Muscle of arm (tissue), 1 donor: ENCODE measurements at regions not wholly inside any gene's neighbourhood (a gene's known extent, or its start where the extent isn't known, plus 50 kb on each side); places are given as distances from the start of the nearest gene placed in this dataset.
A peak's percentile ranks its signal among the peaks of the same experiment; 100 is the strongest.

Experiments
- DNase-seq: peaks from one replicate; pipeline ENCODE4 v3.0.0-alpha.2; 2013

- no peak for DNase-seq
Measured at GRCh38 chr6:90435207-90435899, 138.7 kb upstream of the BACH2 start.

- no peak for DNase-seq
Measured at GRCh38 chr6:90434094-90434493, 137.5 kb upstream of the BACH2 start.

- no peak for DNase-seq
Measured at GRCh38 chr6:90432937-90433336, 136.3 kb upstream of the BACH2 start.

GRCh38 chr6:90432041-90432775, 135.6 kb upstream of the BACH2 start:
- no peak for DNase-seq

GRCh38 chr6:90431576-90431975, 134.9 kb upstream of the BACH2 start:
- no peak for DNase-seq

- DNase-seq: no peak
Measured at GRCh38 chr6:90429713-90430112, 133.1 kb upstream of the BACH2 start.

- no peak for DNase-seq
Measured at GRCh38 chr6:90428514-90428913, 131.9 kb upstream of the BACH2 start.

GRCh38 chr6:90425161-90425641, 128.6 kb upstream of the BACH2 start:
- no peak for DNase-seq

GRCh38 chr6:90424580-90424979, 127.9 kb upstream of the BACH2 start:
- DNase-seq: no peak

- DNase-seq: no peak
Measured at GRCh38 chr6:90421666-90422065, 125.0 kb upstream of the BACH2 start.

GRCh38 chr6:90420500-90420899, 123.9 kb upstream of the BACH2 start:
- DNase-seq: no peak

GRCh38 chr6:90417385-90417784, 120.7 kb upstream of the BACH2 start:
- no peak for DNase-seq

- DNase-seq: no peak
Measured at GRCh38 chr6:90416322-90416721, 119.7 kb upstream of the BACH2 start.

GRCh38 chr6:90415178-90415577, 118.5 kb upstream of the BACH2 start:
- no peak for DNase-seq

GRCh38 chr6:90414352-90414751, 117.7 kb upstream of the BACH2 start:
- no peak for DNase-seq

- DNase-seq: peak; percentile 14
Measured at GRCh38 chr6:90413867-90414266, 117.2 kb upstream of the BACH2 start.

- no peak for DNase-seq
Measured at GRCh38 chr6:90413396-90413795, 116.8 kb upstream of the BACH2 start.

GRCh38 chr6:90412538-90413369, 116.1 kb upstream of the BACH2 start:
- no peak for DNase-seq

GRCh38 chr6:90411292-90411781, 114.7 kb upstream of the BACH2 start:
- DNase-seq: no peak

GRCh38 chr6:90409700-90410099, 113.1 kb upstream of the BACH2 start:
- DNase-seq: no peak

- DNase-seq: no peak
Measured at GRCh38 chr6:90406957-90407356, 110.3 kb upstream of the BACH2 start.

- DNase-seq: no peak
Measured at GRCh38 chr6:90406142-90406794, 109.6 kb upstream of the BACH2 start.
